Adrenal gland (tissue), 5 donors: ENCODE measurements at regions not wholly inside any gene's neighbourhood (a gene's known extent, or its start where the extent isn't known, plus 50 kb on each side); places are given as distances from the start of the nearest gene placed in this dataset.

Experiments used
- CTCF ChIP-seq, 6 experiments: fragments of 450-650 bp in 4 of 6; fragments of 200-600 bp in 2 of 6; sonication (generic) in 1 of 6; IDR thresholded peaks; 1 replicate in 5 of 6; 2 replicates in 1 of 6; pipeline versions ENCODE4 v1.5.1 to v1.8.0; 2016 to 2021; ENCODE audit warnings: antibody characterized with exemption in 6 of 6, mild to moderate bottlenecking in 2 of 6, moderate library complexity in 1 of 6
- POLR2A ChIP-seq, 2 donors: fragments of 450-650 bp; IDR thresholded peaks; one replicate each; pipeline ENCODE4 v1.6.1; 2017; ENCODE audit warnings: antibody characterized with exemption in 2 of 2, mild to moderate bottlenecking in 2 of 2, moderate library complexity in 1 of 2
- donor health status: DM: no; HTN: no; CAD: no.

DNA sequence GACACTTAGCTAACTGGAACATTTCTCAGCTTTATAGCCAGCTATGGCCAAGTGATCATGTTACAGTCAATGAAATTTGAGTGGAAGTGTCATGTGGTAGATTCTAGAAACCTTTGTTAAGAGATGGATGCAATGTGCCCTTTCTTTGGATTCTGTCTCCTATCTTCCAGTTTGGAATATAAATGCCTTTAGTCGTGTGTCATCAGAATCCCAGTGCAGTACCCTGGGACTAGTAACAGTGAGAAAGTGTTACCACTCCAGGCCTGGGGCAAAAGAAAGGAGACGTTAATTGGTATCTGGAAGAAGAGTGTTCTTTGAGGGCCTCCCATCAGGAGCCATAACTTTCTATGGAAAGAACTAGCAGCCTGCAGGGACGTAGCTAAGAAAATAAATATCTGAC lies 149.6 kb downstream of the SNX18 start:
- TF ChIP-seq CTCF (IDR thresholded peaks at IDR 0.05), result no peak
- no peak for TF ChIP-seq POLR2A (IDR thresholded peaks at IDR 0.05)
